ENCODE measurements at regions not wholly inside any gene's neighbourhood (a gene's known extent, or its start where the extent isn't known, plus 50 kb on each side); places are given as distances from the start of the nearest gene placed in this dataset.

- H3K4me3 ChIP-seq (ENCODE audit: low read depth, low read length): no peak overlapping the region
- DNase-seq (ENCODE audit: low read depth): no peak
- no peak for TF ChIP-seq CTCF (IDR thresholded peaks at IDR 0.05; ENCODE audit: control insufficient read depth, extremely low read depth, insufficient read depth)
Observed at GRCh38 chr9:107102011-107102410, 181.1 kb upstream of the RAD23B start.

GRCh38 chr9:107103621-107104020, 179.5 kb upstream of the RAD23B start:
- no peak for TF ChIP-seq CTCF (IDR thresholded peaks at IDR 0.05; ENCODE audit: control insufficient read depth, extremely low read depth, insufficient read depth)
- no peak for DNase-seq (ENCODE audit: low read depth)
- no peak overlapping the region for H3K4me3 ChIP-seq (ENCODE audit: low read depth, low read length)

- no peak overlapping the region for H3K4me3 ChIP-seq (ENCODE audit: low read depth, low read length)
- no peak for TF ChIP-seq CTCF (IDR thresholded peaks at IDR 0.05; ENCODE audit: control insufficient read depth, extremely low read depth, insufficient read depth)
- no peak for DNase-seq (ENCODE audit: low read depth)
Observed at GRCh38 chr9:107105784-107106183, 177.3 kb upstream of the RAD23B start.

GRCh38 chr9:107106416-107106815, 176.7 kb upstream of the RAD23B start:
- no peak for DNase-seq (ENCODE audit: low read depth)

GRCh38 chr9:107108342-107109130, 174.5 kb upstream of the RAD23B start:
- no peak for DNase-seq (ENCODE audit: low read depth)
- no peak for TF ChIP-seq CTCF (IDR thresholded peaks at IDR 0.05; ENCODE audit: control insufficient read depth, extremely low read depth, insufficient read depth)
- no peak overlapping the region for H3K4me3 ChIP-seq (ENCODE audit: low read depth, low read length)

More at GRCh38 chr9:107106416-107106815, 176.7 kb upstream of the RAD23B start:
- H3K4me3 ChIP-seq (ENCODE audit: low read depth, low read length): no peak overlapping the region
- TF ChIP-seq CTCF (IDR thresholded peaks at IDR 0.05; ENCODE audit: control insufficient read depth, extremely low read depth, insufficient read depth): no peak

- TF ChIP-seq CTCF (IDR thresholded peaks at IDR 0.05; ENCODE audit: control insufficient read depth, extremely low read depth, insufficient read depth): no peak
- no peak for DNase-seq (ENCODE audit: low read depth)
Observed at GRCh38 chr9:107109324-107109723, 173.8 kb upstream of the RAD23B start.

GRCh38 chr9:107110153-107110552, 172.9 kb upstream of the RAD23B start:
- TF ChIP-seq CTCF (IDR thresholded peaks at IDR 0.05; ENCODE audit: control insufficient read depth, extremely low read depth, insufficient read depth): no peak
- no peak overlapping the region for H3K4me3 ChIP-seq (ENCODE audit: low read depth, low read length)
- DNase-seq (ENCODE audit: low read depth): no peak

More at GRCh38 chr9:107109324-107109723, 173.8 kb upstream of the RAD23B start:
- H3K4me3 ChIP-seq (ENCODE audit: low read depth, low read length): no peak overlapping the region
